NCI-H510A treated with DMSO at 0.1 percent for 48 hours (cell line): ENCODE measurements at regions not wholly inside any gene's neighbourhood (a gene's known extent, or its start where the extent isn't known, plus 50 kb on each side); places are given as distances from the start of the nearest gene placed in this dataset.
"Not testable (repeated sequence)": the region's sequence is repeated elsewhere in the genome, so short reads cannot be mapped to it uniquely, and the experiment has no call there.

Source experiments
- DNase-seq: peaks from one replicate; lab custom pipeline; 2025; lab: John Stamatoyannopoulos, UW

DNA sequence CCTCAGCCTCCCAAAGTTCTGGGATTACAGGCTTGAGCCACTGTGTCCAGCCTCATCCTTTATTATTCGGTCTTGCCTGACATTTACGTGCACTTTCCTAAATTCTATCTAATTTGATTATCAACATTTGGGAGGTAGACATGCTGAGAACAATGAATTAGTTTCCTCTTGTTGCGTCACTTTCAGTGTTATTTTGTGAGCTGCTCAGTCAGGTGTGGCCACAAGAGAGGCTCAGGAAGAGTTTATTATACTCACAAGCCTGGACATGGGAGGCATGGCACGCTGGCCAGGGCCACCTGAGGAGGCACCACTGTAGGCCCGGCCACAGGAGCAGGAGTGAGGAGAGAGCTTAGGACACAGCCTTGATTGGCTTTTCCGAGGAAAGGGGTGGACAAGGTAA, 59.7 kb upstream of the RBFOX2 start:
- DNase-seq = peak; percentile 16

DNA sequence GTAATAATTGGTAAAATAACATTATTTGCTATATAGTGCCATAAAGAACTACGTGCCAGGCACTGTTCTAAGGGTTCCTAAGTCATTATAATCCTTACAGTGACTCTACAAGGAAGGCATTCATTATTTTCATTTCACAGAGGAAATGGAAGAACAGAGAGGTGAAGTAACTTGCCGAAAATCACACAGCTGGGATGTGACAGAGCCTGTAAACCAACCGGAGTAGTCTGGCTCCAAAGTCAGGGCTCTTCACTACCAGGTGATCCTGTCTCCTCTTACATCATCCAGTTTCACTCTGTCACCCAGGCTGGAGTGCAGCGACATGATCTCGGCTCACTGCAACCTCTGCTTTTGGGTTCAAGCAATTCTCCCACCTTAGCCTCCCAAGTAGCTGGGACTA, 59.2 kb upstream of the RBFOX2 start:
- no peak for DNase-seq

GRCh38 chr22:36086629-36087254, 58.1 kb upstream of the RBFOX2 start:
- DNase-seq = no peak

DNA sequence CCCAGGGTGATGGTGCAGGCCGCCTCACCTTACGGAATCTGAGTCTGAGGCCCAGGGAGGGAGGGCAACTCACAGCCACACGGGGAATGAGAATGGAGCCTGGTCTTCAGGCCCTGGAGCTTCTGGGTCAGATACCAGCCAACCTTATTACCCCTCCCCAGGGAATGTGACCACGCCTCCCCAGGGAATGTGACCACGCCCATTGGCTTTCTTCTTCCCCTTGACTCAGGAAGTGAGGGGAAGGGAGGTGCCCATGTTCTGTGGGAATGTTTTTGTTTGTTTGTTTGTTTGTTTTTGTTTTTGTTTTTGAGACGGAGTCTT, 57.5 kb upstream of the RBFOX2 start:
- no peak for DNase-seq

GRCh38 chr22:36085476-36086169, 57.0 kb upstream of the RBFOX2 start:
- DNase-seq = no peak

DNA sequence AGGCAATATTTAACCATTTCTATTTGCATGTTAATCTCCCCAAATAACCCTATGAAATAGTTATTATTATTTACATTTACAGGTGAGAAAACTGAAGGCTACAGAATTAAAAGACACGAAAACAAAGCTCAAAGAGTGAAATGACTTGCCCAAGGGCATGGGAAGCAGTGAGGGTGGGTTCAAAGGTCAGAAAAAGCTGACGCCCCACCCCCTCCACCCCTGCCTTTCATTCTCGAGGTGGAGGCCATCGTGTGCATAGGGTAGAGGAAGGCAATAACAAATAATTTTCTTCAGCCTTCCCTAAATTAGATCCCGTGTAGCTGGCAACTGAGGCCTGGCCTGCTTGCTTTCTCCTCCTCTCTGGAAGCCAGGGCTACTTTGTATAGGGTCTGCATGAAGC, 56.1 kb upstream of the RBFOX2 start:
- no peak for DNase-seq

GRCh38 chr22:36083056-36083455, 54.4 kb upstream of the RBFOX2 start:
- no peak for DNase-seq

DNA sequence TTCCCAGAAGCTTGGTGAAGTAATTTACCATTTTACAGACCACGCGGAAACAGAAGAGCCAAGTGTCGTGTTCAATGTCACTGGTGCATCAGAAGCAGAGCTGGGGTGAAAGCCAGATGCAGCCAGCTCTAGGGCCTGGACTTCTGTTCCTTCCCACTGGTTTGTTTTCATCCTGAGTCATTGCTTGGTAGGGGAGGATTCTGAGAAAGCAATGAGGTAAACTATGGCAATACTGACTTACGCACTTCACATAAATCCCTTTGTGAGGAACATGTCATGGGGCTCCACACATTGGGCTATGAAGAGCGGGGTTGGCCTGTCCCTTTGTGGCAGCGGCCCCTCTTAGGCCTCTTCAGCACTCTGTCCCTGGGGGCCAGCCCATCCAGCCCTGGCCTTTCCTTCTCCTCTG, 52.4 kb upstream of the RBFOX2 start:
- DNase-seq = no peak

DNA sequence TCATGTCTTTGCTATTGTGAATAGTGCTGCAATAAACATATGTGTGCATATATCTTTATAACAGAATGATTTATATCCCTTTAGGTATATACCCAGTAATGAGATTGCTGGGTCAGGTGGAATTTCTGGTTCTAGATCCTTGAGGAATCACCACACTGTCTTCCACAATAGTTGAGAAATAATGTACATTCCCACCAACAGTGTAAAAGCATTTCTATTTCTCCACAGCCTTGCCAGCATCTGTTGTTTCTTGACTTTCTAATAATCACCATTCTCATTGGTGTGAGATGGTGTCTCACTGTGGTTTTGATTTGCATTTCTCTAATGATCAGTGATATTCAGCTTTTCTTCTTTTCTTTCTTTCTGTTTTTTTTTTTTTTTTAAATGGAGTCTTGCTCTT, 51.7 kb upstream of the RBFOX2 start:
- not testable (repeated sequence) for DNase-seq

GRCh38 chr22:36079041-36079440, 50.4 kb upstream of the RBFOX2 start:
- DNase-seq = no peak
